ENCODE measurements at regions not wholly inside any gene's neighbourhood (a gene's known extent, or its start where the extent isn't known, plus 50 kb on each side); places are given as distances from the start of the nearest gene placed in this dataset.
"Not testable (repeated sequence)": the region's sequence is repeated elsewhere in the genome, so short reads cannot be mapped to it uniquely, and the experiment has no call there.

- H3K4me3 ChIP-seq = peak overlapping the region; percentile 48
- H3K79me2 ChIP-seq = no peaks in the 10 kb centered on the region
- H3K4me2 ChIP-seq = peak overlapping the region; percentile 92
- 19% methylated on average over 6 of the region's 6 CpGs for WGBS (ENCODE audit: low lambda C conversion rate, missing lambda C conversion rate)
- H3K36me3 ChIP-seq (replicated peaks; ENCODE audit: insufficient read depth, low read depth) = no peaks in the 10 kb centered on the region
- H3K9me3 ChIP-seq (ENCODE audit: low read depth) = no peaks in the 10 kb centered on the region
- H3K27ac ChIP-seq = no peak overlapping the region
- no peak for DNase-seq (ENCODE audit: low spot score)
- TF ChIP-seq EZH2 (IDR thresholded peaks at IDR 0.05; ENCODE audit: borderline replicate concordance) = no peak
- no peak for TF ChIP-seq EZH2phosphoT487 (IDR thresholded peaks at IDR 0.05; ENCODE audit: low read depth, severe bottlenecking, unreplicated experiment)
- no peak for TF ChIP-seq CTCF (IDR thresholded peaks at IDR 0.05; ENCODE audit: poor library complexity)
- H3K9me2 ChIP-seq (replicated peaks; ENCODE audit: insufficient read depth) = no peaks in the 10 kb centered on the region
- peaks cover 43% of the 10 kb centered on the region for H3K27me3 ChIP-seq
- peaks cover 5% of the 10 kb centered on the region for H3K4me1 ChIP-seq (ENCODE audit: insufficient read depth)
- no peak overlapping the region for H2AFZ ChIP-seq
- no peaks in the 10 kb centered on the region for H4K20me1 ChIP-seq (ENCODE audit: insufficient read depth, poor library complexity, severe bottlenecking)
Observed at GRCh38 chr12:65728455-65728847, 95.8 kb upstream of the HMGA2 start.

- 2% methylated on average over 66 of the region's 66 CpGs for WGBS (ENCODE audit: low lambda C conversion rate, missing lambda C conversion rate)
- Histone ChIP-seq H3K36me3 (replicated peaks; ENCODE audit: insufficient read depth, low read depth) (no peaks in the 10 kb centered on the region), H3K4me1 (ENCODE audit: insufficient read depth) (peaks cover 5% of the 10 kb centered on the region), H4K20me1 (ENCODE audit: insufficient read depth, poor library complexity, severe bottlenecking) (no peaks in the 10 kb centered on the region), H3K4me3 (peak overlapping the region; percentile 48), H2AFZ (peak overlapping the region; percentile 71), H3K9me2 (replicated peaks; ENCODE audit: insufficient read depth) (no peaks in the 10 kb centered on the region), H3K27ac (no peak overlapping the region), H3K79me2 (no peaks in the 10 kb centered on the region), H3K4me2 (peak overlapping the region; percentile 92), H3K9me3 (ENCODE audit: low read depth) (no peaks in the 10 kb centered on the region), H3K27me3 (peaks cover 43% of the 10 kb centered on the region)
- no peak for TF ChIP-seq CTCF (IDR thresholded peaks at IDR 0.05; ENCODE audit: poor library complexity)
- TF ChIP-seq EZH2phosphoT487 (IDR thresholded peaks at IDR 0.05; ENCODE audit: low read depth, severe bottlenecking, unreplicated experiment) = no peak
- TF ChIP-seq EZH2 (IDR thresholded peaks at IDR 0.05; ENCODE audit: borderline replicate concordance) = peak; percentile 90
- peak; percentile 43 for DNase-seq (ENCODE audit: low spot score)
Observed at GRCh38 chr12:65728848-65729793, 95.2 kb upstream of the HMGA2 start.

- H3K4me2 ChIP-seq = no peak overlapping the region
- H2AFZ ChIP-seq = no peak overlapping the region
- no peak overlapping the region for H3K27ac ChIP-seq
- peaks cover 40% of the 10 kb centered on the region for H3K27me3 ChIP-seq
- H3K4me1 ChIP-seq (ENCODE audit: insufficient read depth) = peaks cover 5% of the 10 kb centered on the region
- H3K9me2 ChIP-seq (replicated peaks; ENCODE audit: insufficient read depth) = no peaks in the 10 kb centered on the region
- H3K4me3 ChIP-seq = no peak overlapping the region
- H3K79me2 ChIP-seq = no peaks in the 10 kb centered on the region
- WGBS (ENCODE audit: low lambda C conversion rate, missing lambda C conversion rate) = 91% methylated on average over 4 of the region's 4 CpGs
- no peak for DNase-seq (ENCODE audit: low spot score)
- no peaks in the 10 kb centered on the region for H4K20me1 ChIP-seq (ENCODE audit: insufficient read depth, poor library complexity, severe bottlenecking)
- TF ChIP-seq EZH2phosphoT487 (IDR thresholded peaks at IDR 0.05; ENCODE audit: low read depth, severe bottlenecking, unreplicated experiment) = no peak
- TF ChIP-seq EZH2 (IDR thresholded peaks at IDR 0.05; ENCODE audit: borderline replicate concordance) = no peak
- TF ChIP-seq CTCF (IDR thresholded peaks at IDR 0.05; ENCODE audit: poor library complexity) = no peak
- H3K36me3 ChIP-seq (replicated peaks; ENCODE audit: insufficient read depth, low read depth) = no peaks in the 10 kb centered on the region
- H3K9me3 ChIP-seq (ENCODE audit: low read depth) = no peaks in the 10 kb centered on the region
Observed at GRCh38 chr12:65731771-65732170, 92.5 kb upstream of the HMGA2 start.

- H3K27ac ChIP-seq; H4K20me1 ChIP-seq (ENCODE audit: insufficient read depth, poor library complexity, severe bottlenecking); H3K4me1 ChIP-seq (ENCODE audit: insufficient read depth); H3K4me3 ChIP-seq; H3K9me3 ChIP-seq (ENCODE audit: low read depth); H2AFZ ChIP-seq; DNase-seq (ENCODE audit: low spot score); H3K4me2 ChIP-seq; H3K36me3 ChIP-seq (replicated peaks; ENCODE audit: insufficient read depth, low read depth); H3K79me2 ChIP-seq; H3K9me2 ChIP-seq (replicated peaks; ENCODE audit: insufficient read depth): not testable (repeated sequence)
- peaks cover 24% of the 10 kb centered on the region for H3K27me3 ChIP-seq
- 91% methylated on average over 2 of the region's 2 CpGs for WGBS (ENCODE audit: low lambda C conversion rate, missing lambda C conversion rate)
Observed at GRCh38 chr12:65733643-65734042, 90.6 kb upstream of the HMGA2 start.

Measured in hepatocyte (in vitro differentiated cells).